HepG2 (cell line): ENCODE measurements at regions not wholly inside any gene's neighbourhood (a gene's known extent, or its start where the extent isn't known, plus 50 kb on each side); places are given as distances from the start of the nearest gene placed in this dataset.

ENCODE experiments used
- ATAC-seq: fragments of 200-7000 bp; cut with Tn5 transposase; 3 replicates; pipeline ENCODE4 v1.9.1; 2020; ENCODE audit warnings: mild to moderate bottlenecking, moderate library complexity
- BruUV-seq: library from RNA; stranded (reverse); fragments of 400-500 nt; replicated peaks from 2 replicates; lab custom pipeline; 2021; lab: Mats Ljungman, UMichigan
- CTCF ChIA-PET: fragments of 300-600 bp; formaldehyde crosslinking; extraction: SDS; loops from one replicate; lab custom pipeline; 2021; ENCODE audit warnings: low total read pairs, inconsistent platforms, low intra/inter-chr PET ratio; lab: Yijun Ruan, JAX
- POLR2A ChIA-PET: fragments of 350-600 bp; sonication (Branson Sonifier 250); formaldehyde crosslinking; loops from one replicate; lab custom pipeline; 2020; ENCODE audit warnings: antibody characterized with exemption, inconsistent platforms; lab: Yijun Ruan, JAX
- DNase-seq: peaks from one replicate; pipeline ENCODE4 v3.0.0-alpha.2; 2015; ENCODE audit warnings: low spot score
- FAIRE-seq: peaks from 3 replicates; lab custom pipeline; 2011; peaks lifted over from hg19 to GRCh38; lab: Jason Lieb, UNC
- H2AFZ ChIP-seq: one replicate; pipeline ENCODE4 v1.6.1; 2011; ENCODE audit warnings: low read length, inconsistent platforms
- H3K27ac ChIP-seq: fragments of 300-600 bp; 3 replicates; pipeline ENCODE4 v1.8.0; 2011; ENCODE audit warnings: mixed run types, mild to moderate bottlenecking, mixed read lengths, low read length, inconsistent platforms; ENCODE audit not compliant: insufficient read depth; ENCODE audit errors: extremely low read length
- H3K27me3 ChIP-seq, 2 experiments: fragments of 200-600 bp in 1 of 2; 2 replicates in 1 of 2; 3 replicates in 1 of 2; pipeline versions ENCODE4 v1.6.0 to v1.8.0; 2011; ENCODE audit warnings: low read length in 2 of 2, mild to moderate bottlenecking in 2 of 2, moderate library complexity in 2 of 2, inconsistent platforms in 1 of 2; ENCODE audit not compliant: insufficient read depth in 2 of 2, control insufficient read depth in 1 of 2
- H3K36me3 ChIP-seq, 2 experiments: fragments of 200-600 bp in 1 of 2; replicated peaks in 1 of 2; 2 replicates in 1 of 2; 3 replicates in 1 of 2; pipeline versions ENCODE4 v1.5.1 to v1.8.0; 2011; ENCODE audit warnings: low read length in 2 of 2, inconsistent platforms in 1 of 2; ENCODE audit not compliant: insufficient read depth in 2 of 2, control insufficient read depth in 1 of 2
- H3K4me1 ChIP-seq: 2 replicates; pipeline ENCODE4 v1.5.1; 2012; ENCODE audit warnings: low read length, inconsistent platforms; ENCODE audit not compliant: insufficient read depth
- H3K4me2 ChIP-seq: 2 replicates; pipeline ENCODE4 v1.6.0; 2011; ENCODE audit warnings: low read depth, low read length, inconsistent platforms
- H3K4me3 ChIP-seq, 3 experiments: fragments of 200-600 bp in 1 of 3; sonication (generic), shearing (Covaris generic) in 1 of 3; replicated peaks in 1 of 3; 2 replicates each; pipeline ENCODE4 v1.5.1; 2011 to 2016; ENCODE audit warnings: low read length in 3 of 3, inconsistent platforms in 2 of 3, low read depth in 2 of 3, mild to moderate bottlenecking in 2 of 3, control low read depth in 1 of 3, mixed read lengths in 1 of 3; ENCODE audit not compliant: insufficient read depth in 1 of 3
- H3K79me2 ChIP-seq: one replicate; pipeline ENCODE4 v1.6.1; 2011; ENCODE audit warnings: low read length, inconsistent platforms; ENCODE audit not compliant: insufficient read depth
- H3K9ac ChIP-seq: 2 replicates; pipeline ENCODE4 v1.6.0; 2011; ENCODE audit warnings: mild to moderate bottlenecking, low read depth, low read length, inconsistent platforms; ENCODE audit not compliant: insufficient read depth
- H3K9me3 ChIP-seq: 2 replicates; pipeline ENCODE4 v1.5.1; 2012; ENCODE audit warnings: mild to moderate bottlenecking, low read length
- H4K20me1 ChIP-seq: 2 replicates; pipeline ENCODE4 v1.6.0; 2011; ENCODE audit warnings: inconsistent platforms, mild to moderate bottlenecking, low read length, moderate library complexity; ENCODE audit not compliant: insufficient read depth
- ATF7 ChIP-seq, 2 experiments: fragments of 450-650 bp in 1 of 2; sonication (generic) in 1 of 2; formaldehyde crosslinking in 1 of 2; IDR thresholded peaks; 2 replicates each; pipeline versions ENCODE4 v1.4.0 to v1.6.1; 2016 to 2020; ENCODE audit warnings: antibody characterized with exemption in 1 of 2, mild to moderate bottlenecking in 1 of 2, missing genetic modification reagents in 1 of 2
- PHF20 ChIP-seq: sonication (generic); formaldehyde crosslinking; IDR thresholded peaks from 2 replicates; pipeline ENCODE4 v1.5.0; 2020; ENCODE audit warnings: mild to moderate bottlenecking, missing genetic modification reagents
- ZNF17 ChIP-seq: sonication (generic); formaldehyde crosslinking; IDR thresholded peaks from 2 replicates; pipeline ENCODE4 v1.5.0; 2020; ENCODE audit warnings: mild to moderate bottlenecking, missing genetic modification reagents
- ZNF703 ChIP-seq: sonication (generic); formaldehyde crosslinking; IDR thresholded peaks from 2 replicates; pipeline ENCODE4 v1.5.1; 2020; ENCODE audit warnings: missing genetic modification reagents, mild to moderate bottlenecking, moderate library complexity, borderline replicate concordance
- WGBS: methylation state at CpG from one replicate; pipeline ENCODE4 v1.1.6; 2017; ENCODE audit warnings: low lambda C conversion rate; 5-methylcytosine and 5-hydroxymethylcytosine counted together
- in situ Hi-C: cut with HindIII; loops from 2 replicates; pipeline ENCODE4 v1.10.0; 2017; ENCODE audit warnings: low pct_unique_long_range_greater_than_20kb; ENCODE audit not compliant: extremely low pct_ligation_motif_present
- intact Hi-C: fragments of 100-400 bp; cut with micrococcal nuclease; formaldehyde crosslinking; loops from one replicate; pipeline ENCODE4 v1.10.0; 2022; ENCODE audit not compliant: unreplicated experiment
- TF ChIP-seq, protein P1 (sequence below), 2 experiments: sonication (generic) in 1 of 2; formaldehyde crosslinking in 1 of 2; IDR thresholded peaks; 2 replicates each; pipeline versions ENCODE4 v1.4.0 to v1.6.1; 2018 to 2020; ENCODE audit warnings: missing genetic modification reagents in 2 of 2, borderline replicate concordance in 1 of 2, low read depth in 1 of 2, mild to moderate bottlenecking in 1 of 2, missing biosample characterization in 1 of 2
- TF ChIP-seq, protein P2 (sequence below): sonication (generic); formaldehyde crosslinking; IDR thresholded peaks from 2 replicates; pipeline ENCODE4 v1.4.0; 2020; ENCODE audit warnings: missing genetic modification reagents

DNA sequence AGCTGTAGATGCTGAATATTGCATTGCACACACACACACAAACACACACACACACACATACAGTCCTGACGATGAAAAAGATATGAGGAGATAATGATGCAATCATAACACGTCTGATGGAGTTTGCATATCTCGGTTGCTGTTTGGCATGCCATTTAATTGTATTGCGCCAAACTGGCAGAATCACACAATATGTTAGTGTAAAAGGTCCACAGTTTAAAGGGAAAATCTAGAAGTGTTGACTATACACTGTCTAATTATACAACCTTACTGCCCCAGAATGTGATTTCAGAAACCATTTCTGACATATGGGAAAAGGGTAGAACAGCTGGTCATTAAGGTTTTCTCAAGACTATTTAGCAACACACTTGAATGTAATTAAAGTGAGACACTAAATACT, 123.7 kb upstream of the PROX1 start:
- H4K20me1 ChIP-seq, result no peaks in the 10 kb centered on the region
- no peak overlapping the region for H3K4me3 ChIP-seq
- FAIRE-seq (no peak), DNase-seq (no peak), ATAC-seq (no peak)
- H3K79me2 ChIP-seq, result no peaks in the 10 kb centered on the region
- peak; percentile 55; the same call in 1 of the 2 replicates for TF ChIP-seq ATF7 (IDR thresholded peaks at IDR 0.05)
- no peak for TF ChIP-seq ATF7 (CRISPR knock-in tag; IDR thresholded peaks at IDR 0.05)
- TF ChIP-seq, protein P1, sequence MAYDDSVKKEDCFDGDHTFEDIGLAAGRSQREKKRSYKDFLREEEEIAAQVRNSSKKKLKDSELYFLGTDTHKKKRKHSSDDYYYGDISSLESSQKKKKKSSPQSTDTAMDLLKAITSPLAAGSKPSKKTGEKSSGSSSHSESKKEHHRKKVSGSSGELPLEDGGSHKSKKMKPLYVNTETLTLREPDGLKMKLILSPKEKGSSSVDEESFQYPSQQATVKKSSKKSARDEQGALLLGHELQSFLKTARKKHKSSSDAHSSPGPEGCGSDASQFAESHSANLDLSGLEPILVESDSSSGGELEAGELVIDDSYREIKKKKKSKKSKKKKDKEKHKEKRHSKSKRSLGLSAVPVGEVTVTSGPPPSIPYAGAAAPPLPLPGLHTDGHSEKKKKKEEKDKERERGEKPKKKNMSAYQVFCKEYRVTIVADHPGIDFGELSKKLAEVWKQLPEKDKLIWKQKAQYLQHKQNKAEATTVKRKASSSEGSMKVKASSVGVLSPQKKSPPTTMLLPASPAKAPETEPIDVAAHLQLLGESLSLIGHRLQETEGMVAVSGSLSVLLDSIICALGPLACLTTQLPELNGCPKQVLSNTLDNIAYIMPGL (CRISPR knock-in tag; IDR thresholded peaks at IDR 0.05; ENCODE audit: borderline replicate concordance in 1 of 2, low read depth in 1 of 2), result no peak
- H3K9me3 ChIP-seq, result no peaks in the 10 kb centered on the region
- peaks cover 3% of the 10 kb centered on the region for H3K4me1 ChIP-seq
- H3K27me3 ChIP-seq, result no peaks in the 10 kb centered on the region
- no peaks in the 10 kb centered on the region for H3K36me3 ChIP-seq
- POLR2A ChIA-PET, result no interaction called here
- BruUV-seq, result no TSS peak
- intact Hi-C loops (no loop called here), in situ Hi-C loops (no loop called here)
- H3K4me2 ChIP-seq, result no peak overlapping the region
- no peak overlapping the region for H2AFZ ChIP-seq
- WGBS, result 94% methylated on average over 4 of the region's 4 CpGs
- H3K27ac ChIP-seq, result no peak overlapping the region
- no peak overlapping the region for H3K9ac ChIP-seq
- CTCF ChIA-PET, result no interaction called here

DNA sequence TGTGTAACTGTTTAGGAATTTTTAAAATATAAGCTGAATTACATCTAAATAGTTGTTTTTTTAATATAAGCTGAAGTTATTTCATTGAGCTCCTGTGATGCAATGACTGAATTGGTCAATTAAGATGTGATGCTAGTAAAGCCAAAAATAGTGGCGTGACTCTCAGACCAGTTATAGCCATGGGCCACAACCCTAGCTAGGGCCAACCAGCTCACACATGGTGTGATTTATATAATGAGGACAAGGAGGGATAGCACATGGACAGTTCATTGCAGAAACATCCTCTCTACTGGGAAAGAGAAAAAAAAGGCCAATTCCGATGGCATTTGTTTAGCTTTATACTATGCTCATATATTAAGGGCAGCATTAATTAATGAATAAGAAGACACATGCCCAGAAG, 119.3 kb upstream of the PROX1 start:
- ChIA-PET CTCF (no interaction called here), POLR2A (no interaction called here)
- H3K79me2 ChIP-seq, result no peaks in the 10 kb centered on the region
- H3K27ac ChIP-seq, result no peak overlapping the region
- no peaks in the 10 kb centered on the region for H3K9me3 ChIP-seq
- H3K4me2 ChIP-seq, result no peak overlapping the region
- no peak for DNase-seq
- WGBS, result 91% methylated on average over 2 of the region's 2 CpGs
- in situ Hi-C loops (no loop called here), intact Hi-C loops (no loop called here)
- 0 out of 2 replicates have a peak, but pooled peaks cover 5% of the 10 kb centered on the region for H3K4me1 ChIP-seq
- no peak overlapping the region for H2AFZ ChIP-seq
- FAIRE-seq, result no peak
- no peak for ATAC-seq
- H3K27me3 ChIP-seq, result no peaks in the 10 kb centered on the region
- no peak overlapping the region for H3K9ac ChIP-seq
- H3K36me3 ChIP-seq, result no peaks in the 10 kb centered on the region
- no peaks in the 10 kb centered on the region for H4K20me1 ChIP-seq
- BruUV-seq, result no TSS peak
- no peak overlapping the region for H3K4me3 ChIP-seq
- TF ChIP-seq PHF20 (CRISPR knock-in tag), result no peak
- TF ChIP-seq, protein P2, sequence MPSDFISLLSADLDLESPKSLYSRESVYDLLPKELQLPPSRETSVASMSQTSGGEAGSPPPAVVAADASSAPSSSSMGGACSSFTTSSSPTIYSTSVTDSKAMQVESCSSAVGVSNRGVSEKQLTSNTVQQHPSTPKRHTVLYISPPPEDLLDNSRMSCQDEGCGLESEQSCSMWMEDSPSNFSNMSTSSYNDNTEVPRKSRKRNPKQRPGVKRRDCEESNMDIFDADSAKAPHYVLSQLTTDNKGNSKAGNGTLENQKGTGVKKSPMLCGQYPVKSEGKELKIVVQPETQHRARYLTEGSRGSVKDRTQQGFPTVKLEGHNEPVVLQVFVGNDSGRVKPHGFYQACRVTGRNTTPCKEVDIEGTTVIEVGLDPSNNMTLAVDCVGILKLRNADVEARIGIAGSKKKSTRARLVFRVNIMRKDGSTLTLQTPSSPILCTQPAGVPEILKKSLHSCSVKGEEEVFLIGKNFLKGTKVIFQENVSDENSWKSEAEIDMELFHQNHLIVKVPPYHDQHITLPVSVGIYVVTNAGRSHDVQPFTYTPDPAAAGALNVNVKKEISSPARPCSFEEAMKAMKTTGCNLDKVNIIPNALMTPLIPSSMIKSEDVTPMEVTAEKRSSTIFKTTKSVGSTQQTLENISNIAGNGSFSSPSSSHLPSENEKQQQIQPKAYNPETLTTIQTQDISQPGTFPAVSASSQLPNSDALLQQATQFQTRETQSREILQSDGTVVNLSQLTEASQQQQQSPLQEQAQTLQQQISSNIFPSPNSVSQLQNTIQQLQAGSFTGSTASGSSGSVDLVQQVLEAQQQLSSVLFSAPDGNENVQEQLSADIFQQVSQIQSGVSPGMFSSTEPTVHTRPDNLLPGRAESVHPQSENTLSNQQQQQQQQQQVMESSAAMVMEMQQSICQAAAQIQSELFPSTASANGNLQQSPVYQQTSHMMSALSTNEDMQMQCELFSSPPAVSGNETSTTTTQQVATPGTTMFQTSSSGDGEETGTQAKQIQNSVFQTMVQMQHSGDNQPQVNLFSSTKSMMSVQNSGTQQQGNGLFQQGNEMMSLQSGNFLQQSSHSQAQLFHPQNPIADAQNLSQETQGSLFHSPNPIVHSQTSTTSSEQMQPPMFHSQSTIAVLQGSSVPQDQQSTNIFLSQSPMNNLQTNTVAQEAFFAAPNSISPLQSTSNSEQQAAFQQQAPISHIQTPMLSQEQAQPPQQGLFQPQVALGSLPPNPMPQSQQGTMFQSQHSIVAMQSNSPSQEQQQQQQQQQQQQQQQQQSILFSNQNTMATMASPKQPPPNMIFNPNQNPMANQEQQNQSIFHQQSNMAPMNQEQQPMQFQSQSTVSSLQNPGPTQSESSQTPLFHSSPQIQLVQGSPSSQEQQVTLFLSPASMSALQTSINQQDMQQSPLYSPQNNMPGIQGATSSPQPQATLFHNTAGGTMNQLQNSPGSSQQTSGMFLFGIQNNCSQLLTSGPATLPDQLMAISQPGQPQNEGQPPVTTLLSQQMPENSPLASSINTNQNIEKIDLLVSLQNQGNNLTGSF (CRISPR knock-in tag), result no peak
- no peak for TF ChIP-seq ZNF703 (CRISPR knock-in tag)
- TF ChIP-seq ZNF17 (CRISPR knock-in tag), result no peak
